SK-N-SH (cell line): ENCODE measurements at regions not wholly inside any gene's neighbourhood (a gene's known extent, or its start where the extent isn't known, plus 50 kb on each side); places are given as distances from the start of the nearest gene placed in this dataset.

Experiments used
- EP300 ChIP-seq, 2 experiments: IDR thresholded peaks; 2 replicates each; pipeline versions ENCODE4 v1.4.0 to v1.6.1; 2012; ENCODE audit warnings: borderline replicate concordance in 1 of 2, low read depth in 1 of 2, low read length in 1 of 2
- EZH2phosphoT487 ChIP-seq: fragments of 200-600 bp; sonication (generic); IDR thresholded peaks from 2 replicates; pipeline ENCODE4 v1.6.1; 2017; ENCODE audit warnings: low read depth, mixed run types, mild to moderate bottlenecking, antibody characterized with exemption, moderate library complexity, borderline replicate concordance
- FOXM1 ChIP-seq: IDR thresholded peaks from 2 replicates; pipeline ENCODE4 v1.4.0; 2012; ENCODE audit warnings: low read depth, mild to moderate bottlenecking
- GABPA ChIP-seq: IDR thresholded peaks from 2 replicates; pipeline ENCODE4 v1.4.0; 2012; ENCODE audit warnings: low read depth, mild to moderate bottlenecking
- JUND ChIP-seq: IDR thresholded peaks from 2 replicates; pipeline ENCODE4 v1.4.0; 2012
- MXI1 ChIP-seq: IDR thresholded peaks from 2 replicates; pipeline ENCODE4 v1.6.1; 2012; ENCODE audit warnings: mild to moderate bottlenecking, low read depth, low read length, improper control_type of control experiment
- NFIC ChIP-seq: IDR thresholded peaks from 2 replicates; pipeline ENCODE4 v1.4.0; 2012; ENCODE audit warnings: borderline replicate concordance
- NRF1 ChIP-seq: IDR thresholded peaks from 2 replicates; pipeline ENCODE4 v1.6.1; 2012; ENCODE audit warnings: low read depth, mild to moderate bottlenecking, low read length
- TF ChIP-seq, protein P1 (sequence below): fragments of 200-600 bp; sonication (generic); IDR thresholded peaks from 2 replicates; pipeline ENCODE4 v1.6.1; 2017; ENCODE audit warnings: antibody characterized with exemption, mild to moderate bottlenecking, moderate library complexity
- TF ChIP-seq, protein P2 (sequence below): IDR thresholded peaks from 2 replicates; pipeline ENCODE4 v1.4.0; 2012; ENCODE audit warnings: low read depth, borderline replicate concordance
- TF ChIP-seq, protein P3 (sequence below): IDR thresholded peaks from 2 replicates; pipeline ENCODE4 v1.4.0; 2012; ENCODE audit warnings: low read depth, borderline replicate concordance
- TF ChIP-seq, protein P4 (sequence below): IDR thresholded peaks from 2 replicates; pipeline ENCODE4; 2012
- TF ChIP-seq, protein P5 (sequence below): fragments of 150-350 bp; IDR thresholded peaks from 2 replicates; pipeline ENCODE4 v1.6.1; 2017; ENCODE audit warnings: antibody characterized with exemption, low read length, low read depth, borderline replicate concordance

DNA sequence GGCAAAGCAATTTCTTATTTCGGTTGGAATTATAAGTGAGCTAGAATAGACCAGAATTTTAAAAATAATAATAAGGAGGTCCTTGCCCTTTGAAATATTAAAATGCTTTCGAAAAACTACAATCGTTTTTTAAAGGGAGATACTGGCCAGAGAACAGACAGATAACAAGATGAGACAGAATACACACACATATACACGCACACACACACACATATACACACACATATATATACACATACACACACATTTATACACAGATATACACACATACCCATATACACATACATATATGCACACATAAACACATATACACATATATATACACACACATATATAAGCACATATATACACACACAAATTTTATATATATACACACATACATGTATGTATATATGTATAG lies 175.3 kb upstream of the MIR17HG start:
- TF ChIP-seq, protein P1, sequence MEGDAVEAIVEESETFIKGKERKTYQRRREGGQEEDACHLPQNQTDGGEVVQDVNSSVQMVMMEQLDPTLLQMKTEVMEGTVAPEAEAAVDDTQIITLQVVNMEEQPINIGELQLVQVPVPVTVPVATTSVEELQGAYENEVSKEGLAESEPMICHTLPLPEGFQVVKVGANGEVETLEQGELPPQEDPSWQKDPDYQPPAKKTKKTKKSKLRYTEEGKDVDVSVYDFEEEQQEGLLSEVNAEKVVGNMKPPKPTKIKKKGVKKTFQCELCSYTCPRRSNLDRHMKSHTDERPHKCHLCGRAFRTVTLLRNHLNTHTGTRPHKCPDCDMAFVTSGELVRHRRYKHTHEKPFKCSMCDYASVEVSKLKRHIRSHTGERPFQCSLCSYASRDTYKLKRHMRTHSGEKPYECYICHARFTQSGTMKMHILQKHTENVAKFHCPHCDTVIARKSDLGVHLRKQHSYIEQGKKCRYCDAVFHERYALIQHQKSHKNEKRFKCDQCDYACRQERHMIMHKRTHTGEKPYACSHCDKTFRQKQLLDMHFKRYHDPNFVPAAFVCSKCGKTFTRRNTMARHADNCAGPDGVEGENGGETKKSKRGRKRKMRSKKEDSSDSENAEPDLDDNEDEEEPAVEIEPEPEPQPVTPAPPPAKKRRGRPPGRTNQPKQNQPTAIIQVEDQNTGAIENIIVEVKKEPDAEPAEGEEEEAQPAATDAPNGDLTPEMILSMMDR, result no peak
- TF ChIP-seq JUND (no peak), FOXM1 (no peak), EZH2phosphoT487 (no peak), NFIC (no peak), EP300 (IDR thresholded peaks at IDR 0.05; ENCODE audit: borderline replicate concordance in 1 of 2, low read depth in 1 of 2, low read length in 1 of 2) (no peak), NRF1 (no peak), GABPA (no peak), MXI1 (no peak)
- TF ChIP-seq, protein P2, sequence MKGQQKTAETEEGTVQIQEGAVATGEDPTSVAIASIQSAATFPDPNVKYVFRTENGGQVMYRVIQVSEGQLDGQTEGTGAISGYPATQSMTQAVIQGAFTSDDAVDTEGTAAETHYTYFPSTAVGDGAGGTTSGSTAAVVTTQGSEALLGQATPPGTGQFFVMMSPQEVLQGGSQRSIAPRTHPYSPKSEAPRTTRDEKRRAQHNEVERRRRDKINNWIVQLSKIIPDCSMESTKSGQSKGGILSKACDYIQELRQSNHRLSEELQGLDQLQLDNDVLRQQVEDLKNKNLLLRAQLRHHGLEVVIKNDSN, result no peak
- TF ChIP-seq, protein P3, sequence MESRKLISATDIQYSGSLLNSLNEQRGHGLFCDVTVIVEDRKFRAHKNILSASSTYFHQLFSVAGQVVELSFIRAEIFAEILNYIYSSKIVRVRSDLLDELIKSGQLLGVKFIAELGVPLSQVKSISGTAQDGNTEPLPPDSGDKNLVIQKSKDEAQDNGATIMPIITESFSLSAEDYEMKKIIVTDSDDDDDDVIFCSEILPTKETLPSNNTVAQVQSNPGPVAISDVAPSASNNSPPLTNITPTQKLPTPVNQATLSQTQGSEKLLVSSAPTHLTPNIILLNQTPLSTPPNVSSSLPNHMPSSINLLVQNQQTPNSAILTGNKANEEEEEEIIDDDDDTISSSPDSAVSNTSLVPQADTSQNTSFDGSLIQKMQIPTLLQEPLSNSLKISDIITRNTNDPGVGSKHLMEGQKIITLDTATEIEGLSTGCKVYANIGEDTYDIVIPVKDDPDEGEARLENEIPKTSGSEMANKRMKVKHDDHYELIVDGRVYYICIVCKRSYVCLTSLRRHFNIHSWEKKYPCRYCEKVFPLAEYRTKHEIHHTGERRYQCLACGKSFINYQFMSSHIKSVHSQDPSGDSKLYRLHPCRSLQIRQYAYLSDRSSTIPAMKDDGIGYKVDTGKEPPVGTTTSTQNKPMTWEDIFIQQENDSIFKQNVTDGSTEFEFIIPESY, result no peak
- TF ChIP-seq, protein P4, sequence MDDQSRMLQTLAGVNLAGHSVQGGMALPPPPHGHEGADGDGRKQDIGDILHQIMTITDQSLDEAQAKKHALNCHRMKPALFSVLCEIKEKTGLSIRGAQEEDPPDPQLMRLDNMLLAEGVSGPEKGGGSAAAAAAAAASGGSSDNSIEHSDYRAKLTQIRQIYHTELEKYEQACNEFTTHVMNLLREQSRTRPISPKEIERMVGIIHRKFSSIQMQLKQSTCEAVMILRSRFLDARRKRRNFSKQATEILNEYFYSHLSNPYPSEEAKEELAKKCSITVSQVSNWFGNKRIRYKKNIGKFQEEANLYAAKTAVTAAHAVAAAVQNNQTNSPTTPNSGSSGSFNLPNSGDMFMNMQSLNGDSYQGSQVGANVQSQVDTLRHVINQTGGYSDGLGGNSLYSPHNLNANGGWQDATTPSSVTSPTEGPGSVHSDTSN, result no peak
- TF ChIP-seq, protein P5, sequence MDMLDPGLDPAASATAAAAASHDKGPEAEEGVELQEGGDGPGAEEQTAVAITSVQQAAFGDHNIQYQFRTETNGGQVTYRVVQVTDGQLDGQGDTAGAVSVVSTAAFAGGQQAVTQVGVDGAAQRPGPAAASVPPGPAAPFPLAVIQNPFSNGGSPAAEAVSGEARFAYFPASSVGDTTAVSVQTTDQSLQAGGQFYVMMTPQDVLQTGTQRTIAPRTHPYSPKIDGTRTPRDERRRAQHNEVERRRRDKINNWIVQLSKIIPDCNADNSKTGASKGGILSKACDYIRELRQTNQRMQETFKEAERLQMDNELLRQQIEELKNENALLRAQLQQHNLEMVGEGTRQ, result no peak
